ENCODE measurements at regions not wholly inside any gene's neighbourhood (a gene's known extent, or its start where the extent isn't known, plus 50 kb on each side); places are given as distances from the start of the nearest gene placed in this dataset.

GRCh38 chr16:63323055-63323454 is 1286.8 kb upstream of the CDH8 start:
- H3K27ac Mint-ChIP-seq, result no peak overlapping the region
- H3K9me3 Mint-ChIP-seq, result peaks cover 2% of the 10 kb centered on the region
- H3K27me3 Mint-ChIP-seq, result no peaks in the 10 kb centered on the region
- H3K4me1 Mint-ChIP-seq, result no peaks in the 10 kb centered on the region
- POLR2A ChIA-PET, result no interaction called here
- no peaks in the 10 kb centered on the region for H3K36me3 Mint-ChIP-seq (ENCODE audit: low read depth)
- CTCF ChIA-PET, result no interaction called here
- DNase-seq, result no peak
- H3K4me3 Mint-ChIP-seq, result no peak overlapping the region
- ATAC-seq (ENCODE audit: low read depth), result no peak
- intact Hi-C loops (cut with micrococcal nuclease), result no loop called here
- TF ChIP-seq CTCF (IDR thresholded peaks at IDR 0.05), result no peak

- POLR2A ChIA-PET, result no interaction called here
- intact Hi-C loops (cut with micrococcal nuclease), result no loop called here
- no peak for TF ChIP-seq CTCF (IDR thresholded peaks at IDR 0.05)
- ATAC-seq (ENCODE audit: low read depth) (no peak), DNase-seq (no peak)
- CTCF ChIA-PET, result no interaction called here
- no peaks in the 10 kb centered on the region for H3K27me3 Mint-ChIP-seq
- H3K9me3 Mint-ChIP-seq, result peaks cover 3% of the 10 kb centered on the region
- H3K4me3 Mint-ChIP-seq, result no peak overlapping the region
- H3K4me1 Mint-ChIP-seq, result no peaks in the 10 kb centered on the region
- no peaks in the 10 kb centered on the region for H3K36me3 Mint-ChIP-seq (ENCODE audit: low read depth)
- no peak overlapping the region for H3K27ac Mint-ChIP-seq
Observed at GRCh38 chr16:63315229-63315628, 1279.0 kb upstream of the CDH8 start.

GRCh38 chr16:63312346-63312745 is 1276.1 kb upstream of the CDH8 start:
- H3K9me3 Mint-ChIP-seq, result peaks cover 5% of the 10 kb centered on the region
- intact Hi-C loops (cut with micrococcal nuclease), result no loop called here

GRCh38 chr16:63311313-63311712 is 1275.1 kb upstream of the CDH8 start:
- CTCF ChIA-PET, result no interaction called here
- Mint-ChIP-seq H3K4me3 (no peak overlapping the region), H3K36me3 (ENCODE audit: low read depth) (no peaks in the 10 kb centered on the region), H3K9me3 (peaks cover 4% of the 10 kb centered on the region), H3K4me1 (no peaks in the 10 kb centered on the region), H3K27me3 (no peaks in the 10 kb centered on the region), H3K27ac (no peak overlapping the region)
- intact Hi-C loops (cut with micrococcal nuclease), result no loop called here
- no peak for TF ChIP-seq CTCF (IDR thresholded peaks at IDR 0.05)
- POLR2A ChIA-PET, result no interaction called here
- no peak for ATAC-seq (ENCODE audit: low read depth)
- DNase-seq, result no peak

More at GRCh38 chr16:63312346-63312745, 1276.1 kb upstream of the CDH8 start:
- no peaks in the 10 kb centered on the region for H3K4me1 Mint-ChIP-seq
- no peak overlapping the region for H3K4me3 Mint-ChIP-seq
- H3K36me3 Mint-ChIP-seq (ENCODE audit: low read depth), result no peaks in the 10 kb centered on the region
- DNase-seq, result no peak
- H3K27ac Mint-ChIP-seq, result no peak overlapping the region
- no peak for ATAC-seq (ENCODE audit: low read depth)
- POLR2A ChIA-PET, result no interaction called here
- no peak for TF ChIP-seq CTCF (IDR thresholded peaks at IDR 0.05)
- CTCF ChIA-PET, result no interaction called here
- no peaks in the 10 kb centered on the region for H3K27me3 Mint-ChIP-seq

- TF ChIP-seq CTCF (IDR thresholded peaks at IDR 0.05), result no peak
- POLR2A ChIA-PET, result no interaction called here
- intact Hi-C loops (cut with micrococcal nuclease), result no loop called here
- Mint-ChIP-seq H3K27me3 (no peaks in the 10 kb centered on the region), H3K9me3 (peaks cover 5% of the 10 kb centered on the region), H3K36me3 (ENCODE audit: low read depth) (no peaks in the 10 kb centered on the region), H3K4me1 (no peaks in the 10 kb centered on the region), H3K27ac (no peak overlapping the region), H3K4me3 (no peak overlapping the region)
- ATAC-seq (ENCODE audit: low read depth) (no peak), DNase-seq (no peak)
- CTCF ChIA-PET, result no interaction called here
Observed at GRCh38 chr16:63302811-63303210, 1266.6 kb upstream of the CDH8 start.

Data from activated B cell treated with CpG ODN at 0.5 μM for 24 hours (primary cell).